ENCODE measurements at regions not wholly inside any gene's neighbourhood (a gene's known extent, or its start where the extent isn't known, plus 50 kb on each side); places are given as distances from the start of the nearest gene placed in this dataset.

GRCh38 chr14:66065188-66065587 lies 421.0 kb upstream of the CCDC196 start:
- no peaks in the 10 kb centered on the region for H3K36me3 Mint-ChIP-seq (ENCODE audit: low read depth)
- H3K4me1 Mint-ChIP-seq (ENCODE audit: low read depth) = no peaks in the 10 kb centered on the region
- no peak overlapping the region for H3K4me3 Mint-ChIP-seq (ENCODE audit: unreplicated experiment)
- DNase-seq (ENCODE audit: low spot score) = no peak
- no peak overlapping the region for H3K27ac Mint-ChIP-seq (ENCODE audit: unreplicated experiment)
- H3K9me3 Mint-ChIP-seq (ENCODE audit: low read depth) = no peaks in the 10 kb centered on the region
- TF ChIP-seq, protein P1, sequence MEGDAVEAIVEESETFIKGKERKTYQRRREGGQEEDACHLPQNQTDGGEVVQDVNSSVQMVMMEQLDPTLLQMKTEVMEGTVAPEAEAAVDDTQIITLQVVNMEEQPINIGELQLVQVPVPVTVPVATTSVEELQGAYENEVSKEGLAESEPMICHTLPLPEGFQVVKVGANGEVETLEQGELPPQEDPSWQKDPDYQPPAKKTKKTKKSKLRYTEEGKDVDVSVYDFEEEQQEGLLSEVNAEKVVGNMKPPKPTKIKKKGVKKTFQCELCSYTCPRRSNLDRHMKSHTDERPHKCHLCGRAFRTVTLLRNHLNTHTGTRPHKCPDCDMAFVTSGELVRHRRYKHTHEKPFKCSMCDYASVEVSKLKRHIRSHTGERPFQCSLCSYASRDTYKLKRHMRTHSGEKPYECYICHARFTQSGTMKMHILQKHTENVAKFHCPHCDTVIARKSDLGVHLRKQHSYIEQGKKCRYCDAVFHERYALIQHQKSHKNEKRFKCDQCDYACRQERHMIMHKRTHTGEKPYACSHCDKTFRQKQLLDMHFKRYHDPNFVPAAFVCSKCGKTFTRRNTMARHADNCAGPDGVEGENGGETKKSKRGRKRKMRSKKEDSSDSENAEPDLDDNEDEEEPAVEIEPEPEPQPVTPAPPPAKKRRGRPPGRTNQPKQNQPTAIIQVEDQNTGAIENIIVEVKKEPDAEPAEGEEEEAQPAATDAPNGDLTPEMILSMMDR (IDR thresholded peaks at IDR 0.05) = no peak
- peaks cover 5% of the 10 kb centered on the region for H3K27me3 Mint-ChIP-seq (ENCODE audit: low read depth)

GRCh38 chr14:66066981-66067776 lies 419.0 kb upstream of the CCDC196 start:
- TF ChIP-seq, protein P1 (IDR thresholded peaks at IDR 0.05) = no peak
- H3K27ac Mint-ChIP-seq (ENCODE audit: unreplicated experiment) = no peak overlapping the region
- H3K4me1 Mint-ChIP-seq (ENCODE audit: low read depth) = no peaks in the 10 kb centered on the region
- H3K9me3 Mint-ChIP-seq (ENCODE audit: low read depth) = no peaks in the 10 kb centered on the region
- H3K27me3 Mint-ChIP-seq (ENCODE audit: low read depth) = peaks cover 8% of the 10 kb centered on the region
- DNase-seq (ENCODE audit: low spot score) = no peak
- H3K4me3 Mint-ChIP-seq (ENCODE audit: unreplicated experiment) = no peak overlapping the region
- no peaks in the 10 kb centered on the region for H3K36me3 Mint-ChIP-seq (ENCODE audit: low read depth)

DNA sequence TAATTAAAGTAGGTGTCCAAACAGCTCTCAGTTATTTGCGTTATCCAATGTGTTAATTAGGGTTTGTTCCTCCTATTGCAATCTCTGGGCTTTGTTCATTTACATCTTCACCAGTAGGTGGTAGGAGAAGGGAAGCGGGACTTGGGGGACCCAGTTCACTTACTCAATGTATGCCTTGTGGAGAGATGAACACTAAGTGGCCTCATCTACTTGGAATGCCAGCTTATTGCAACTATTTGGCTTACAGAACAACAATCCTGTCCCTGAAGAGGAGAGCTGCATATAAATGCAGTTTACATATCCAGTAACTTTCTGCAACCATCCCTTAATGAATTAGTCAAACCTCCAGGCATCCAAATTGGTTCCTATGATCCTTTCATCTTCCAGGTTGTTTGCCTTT lies 417.1 kb upstream of the CCDC196 start:
- H3K4me1 Mint-ChIP-seq (ENCODE audit: low read depth) = no peaks in the 10 kb centered on the region
- TF ChIP-seq, protein P1 (IDR thresholded peaks at IDR 0.05) = no peak
- H3K9me3 Mint-ChIP-seq (ENCODE audit: low read depth) = no peaks in the 10 kb centered on the region
- DNase-seq (ENCODE audit: low spot score) = no peak
- peaks cover 8% of the 10 kb centered on the region for H3K27me3 Mint-ChIP-seq (ENCODE audit: low read depth)
- H3K4me3 Mint-ChIP-seq (ENCODE audit: unreplicated experiment) = no peak overlapping the region
- no peak overlapping the region for H3K27ac Mint-ChIP-seq (ENCODE audit: unreplicated experiment)
- no peaks in the 10 kb centered on the region for H3K36me3 Mint-ChIP-seq (ENCODE audit: low read depth)

GRCh38 chr14:66069830-66070541 lies 416.2 kb upstream of the CCDC196 start:
- no peaks in the 10 kb centered on the region for H3K4me1 Mint-ChIP-seq (ENCODE audit: low read depth)
- no peak overlapping the region for H3K4me3 Mint-ChIP-seq (ENCODE audit: unreplicated experiment)
- TF ChIP-seq, protein P1 (IDR thresholded peaks at IDR 0.05) = no peak
- H3K9me3 Mint-ChIP-seq (ENCODE audit: low read depth) = no peaks in the 10 kb centered on the region
- no peaks in the 10 kb centered on the region for H3K36me3 Mint-ChIP-seq (ENCODE audit: low read depth)
- peaks cover 8% of the 10 kb centered on the region for H3K27me3 Mint-ChIP-seq (ENCODE audit: low read depth)
- no peak overlapping the region for H3K27ac Mint-ChIP-seq (ENCODE audit: unreplicated experiment)
- DNase-seq (ENCODE audit: low spot score) = no peak

- H3K4me1 Mint-ChIP-seq (ENCODE audit: low read depth) = no peaks in the 10 kb centered on the region
- H3K27me3 Mint-ChIP-seq (ENCODE audit: low read depth) = peaks cover 8% of the 10 kb centered on the region
- no peaks in the 10 kb centered on the region for H3K9me3 Mint-ChIP-seq (ENCODE audit: low read depth)
- no peak overlapping the region for H3K4me3 Mint-ChIP-seq (ENCODE audit: unreplicated experiment)
- no peak for DNase-seq (ENCODE audit: low spot score)
- no peak overlapping the region for H3K27ac Mint-ChIP-seq (ENCODE audit: unreplicated experiment)
- no peaks in the 10 kb centered on the region for H3K36me3 Mint-ChIP-seq (ENCODE audit: low read depth)
- TF ChIP-seq, protein P1 (IDR thresholded peaks at IDR 0.05) = peak; percentile 75
These were observed 415.4 kb upstream of the CCDC196 start for GRCh38 chr14:66070542-66071319.

Measured in chondrocyte (in vitro differentiated cells).